KG1 (cell line): ENCODE measurements at regions not wholly inside any gene's neighbourhood (a gene's known extent, or its start where the extent isn't known, plus 50 kb on each side); places are given as distances from the start of the nearest gene placed in this dataset.

Experiments
- DNase-seq: peaks from one replicate; lab custom pipeline; 2025; lab: John Stamatoyannopoulos, UW

DNA sequence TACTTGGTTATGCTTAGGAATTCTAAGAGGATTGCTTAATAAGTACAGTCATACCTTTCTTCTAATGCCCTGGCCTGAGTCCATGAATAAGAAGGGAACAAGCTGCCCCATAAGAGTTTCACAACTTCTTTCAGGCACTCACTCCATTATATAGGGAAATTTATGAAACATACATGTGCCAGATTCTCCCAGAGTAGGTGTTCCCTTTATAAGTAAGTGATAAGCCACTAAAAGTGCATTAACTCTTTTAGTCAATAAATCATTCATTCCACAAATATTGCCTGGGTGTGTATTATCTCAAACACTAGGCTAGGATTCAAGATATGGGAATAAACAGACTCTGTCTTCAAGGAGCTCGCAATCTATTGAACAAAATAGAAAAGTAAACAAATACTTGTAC is 84.5 kb upstream of the RBBP8 start:
- no peak for DNase-seq

DNA sequence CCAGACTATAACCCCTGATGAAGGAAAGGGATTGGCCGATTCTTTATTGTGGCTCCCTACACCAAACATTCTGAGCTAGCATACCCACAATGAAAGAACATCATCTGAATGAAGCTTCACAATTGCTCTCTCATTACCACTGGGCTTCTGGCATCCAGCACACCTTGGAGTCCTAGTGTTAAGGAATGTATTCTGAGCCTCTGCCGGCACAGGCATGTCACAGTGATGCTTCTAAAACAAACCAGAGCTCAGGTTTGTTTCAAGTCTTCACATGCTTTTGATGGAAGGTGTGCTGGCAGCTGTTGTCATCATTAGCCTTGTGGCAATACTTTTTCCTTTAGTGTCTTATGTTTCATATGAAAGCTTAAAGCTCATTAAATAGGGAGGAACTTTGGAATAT is 76.3 kb upstream of the RBBP8 start:
- no peak for DNase-seq

DNA sequence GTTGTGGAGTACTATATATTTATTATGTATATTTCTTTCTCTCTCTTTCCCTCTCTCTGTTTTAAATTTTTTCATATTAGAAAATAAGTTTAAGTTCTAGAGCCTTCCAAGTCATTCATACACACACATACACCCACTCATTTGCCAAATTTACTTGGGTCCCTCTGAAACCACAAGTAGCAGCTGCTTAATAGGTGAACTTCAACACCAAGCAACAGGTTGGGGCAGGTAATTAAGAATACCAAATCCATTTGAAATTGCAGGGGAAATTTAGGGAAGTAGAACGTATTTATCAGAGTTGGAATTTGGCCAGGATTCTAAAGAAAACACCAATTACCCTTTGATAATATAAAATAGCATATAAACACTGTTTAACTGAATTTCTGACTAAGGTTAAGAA is 75.0 kb upstream of the RBBP8 start:
- DNase-seq: no peak

DNA sequence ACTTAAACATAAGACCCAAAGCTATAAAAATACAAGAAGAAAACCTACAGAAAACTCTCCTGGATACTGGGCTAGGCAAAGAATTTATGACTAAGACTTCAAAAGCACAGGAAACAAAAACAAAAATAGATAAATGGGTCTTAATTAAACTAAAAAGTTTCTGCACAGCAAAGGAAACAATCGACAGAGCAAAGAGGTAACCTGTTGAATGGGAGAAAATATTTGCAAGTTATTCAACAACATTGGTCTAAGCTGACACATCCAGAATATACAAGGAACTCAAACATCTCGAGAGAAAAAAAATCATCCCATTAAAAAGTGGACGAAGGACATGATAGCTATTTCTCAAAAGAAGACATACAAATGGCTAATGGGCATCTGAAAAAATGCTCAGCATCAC is 72.3 kb upstream of the RBBP8 start:
- no peak for DNase-seq

DNA sequence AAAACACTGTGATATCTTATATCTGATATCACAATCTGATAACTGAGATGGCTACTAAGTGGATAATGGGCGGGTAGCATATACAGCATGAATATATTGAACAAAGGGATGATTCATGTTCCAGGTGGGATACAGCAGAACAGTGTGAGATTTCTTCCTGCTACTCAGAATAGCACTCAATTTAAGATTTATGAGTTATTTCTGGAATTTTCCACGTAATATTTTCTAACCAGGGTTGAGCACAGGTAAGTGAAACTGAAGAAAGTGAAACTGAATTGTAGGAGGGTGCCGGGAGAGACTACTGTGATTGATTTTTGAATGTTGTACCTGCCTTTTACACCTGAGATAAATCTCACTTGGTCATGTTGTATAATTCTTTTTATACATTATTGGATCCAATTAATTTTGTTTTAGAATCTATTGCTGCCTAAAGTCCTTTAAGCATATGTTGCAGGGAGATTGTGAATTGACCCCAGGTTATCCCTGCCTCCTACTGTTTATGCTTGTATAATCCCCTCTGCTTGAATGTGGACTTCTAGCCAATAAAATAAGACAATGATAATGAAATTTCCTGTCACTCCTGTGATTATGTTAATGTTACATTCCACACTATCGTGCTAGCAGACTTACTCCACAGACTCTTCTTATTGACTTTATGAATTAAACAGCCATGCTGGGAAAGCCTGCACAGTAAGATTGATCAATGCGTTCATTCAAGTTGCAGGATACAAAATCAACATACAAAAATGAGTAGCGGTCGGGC is 67.6 kb upstream of the RBBP8 start:
- DNase-seq: no peak

DNA sequence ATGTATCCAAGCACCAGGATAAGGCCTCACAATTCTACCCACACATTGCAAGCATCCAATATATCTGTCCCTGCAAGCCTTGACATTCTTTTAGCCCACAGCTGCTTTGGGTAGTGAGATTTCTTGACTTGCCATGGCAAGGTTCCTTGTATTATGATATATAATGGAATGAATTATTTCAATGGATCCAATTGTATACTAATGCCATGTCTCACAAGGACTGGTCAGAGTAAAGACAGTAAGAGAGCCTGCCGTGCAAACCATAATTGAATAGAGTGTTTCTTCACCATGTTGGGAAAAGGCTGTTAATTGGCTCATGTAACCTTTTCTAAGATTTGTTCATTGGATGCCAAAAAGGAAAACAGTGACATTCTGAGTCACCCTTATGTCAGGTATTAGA is 64.3 kb upstream of the RBBP8 start:
- DNase-seq: no peak

DNA sequence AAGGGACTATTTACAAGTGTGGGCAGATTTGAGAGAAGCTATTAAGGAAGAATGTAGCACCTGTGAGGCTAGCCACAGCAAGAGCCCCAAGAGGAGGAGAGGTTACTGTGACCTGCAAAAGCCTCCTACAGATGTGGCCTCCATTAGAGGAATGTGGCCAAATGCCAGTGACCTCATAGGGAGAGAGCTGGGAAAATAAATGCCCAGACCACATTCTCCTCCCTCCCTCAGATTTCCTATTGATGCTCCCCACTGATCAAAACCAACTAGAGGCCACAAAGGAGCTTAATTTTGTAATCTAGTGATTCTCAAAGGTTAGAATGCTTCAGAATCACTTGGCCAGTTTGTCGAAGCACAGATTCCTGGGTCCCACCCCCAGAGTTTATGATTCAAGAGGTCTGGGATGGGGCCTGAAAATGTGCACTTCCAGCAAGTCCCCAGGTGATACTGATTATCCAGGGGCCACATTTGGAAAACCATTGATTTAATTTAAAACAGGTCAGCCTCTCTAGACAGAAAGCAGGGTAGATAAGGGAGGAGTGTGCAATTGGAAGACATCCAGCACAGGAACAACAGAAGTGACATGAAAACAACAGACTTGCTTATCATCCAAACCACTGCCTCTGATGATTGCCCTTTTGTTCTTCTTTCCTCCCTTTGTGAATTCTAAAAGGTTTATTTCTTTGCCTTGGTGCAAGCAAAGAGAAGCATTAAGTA is 61.2 kb upstream of the RBBP8 start:
- DNase-seq: no peak

DNA sequence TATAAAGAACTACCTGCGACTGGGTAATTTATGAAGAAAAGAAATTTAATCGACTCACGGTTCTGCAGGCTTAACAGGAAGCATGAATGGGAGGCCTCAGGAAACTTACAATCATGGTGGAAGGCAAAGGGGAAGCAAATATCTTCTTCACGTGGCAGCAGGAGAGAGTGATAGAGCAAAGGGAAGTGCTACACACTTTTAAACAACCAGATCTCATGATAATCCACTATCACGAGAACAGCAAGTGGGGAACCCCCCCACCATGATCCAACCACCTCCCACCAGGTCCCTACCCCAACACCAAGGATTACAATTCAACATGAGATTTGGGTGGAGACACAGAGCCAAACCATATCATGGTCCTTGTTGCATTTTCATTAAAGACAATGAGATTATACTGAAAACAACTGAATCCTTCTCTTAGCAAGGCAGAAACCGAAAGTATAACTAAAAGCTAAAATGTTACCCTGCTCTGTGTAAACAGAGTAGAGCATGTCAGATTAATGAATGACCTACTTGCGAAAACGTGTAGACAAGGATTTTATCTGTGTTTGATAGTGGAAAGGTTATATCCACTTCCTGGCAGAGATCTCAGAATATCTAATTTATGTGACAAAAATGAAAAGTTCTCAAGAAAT is 60.1 kb upstream of the RBBP8 start:
- no peak for DNase-seq

DNA sequence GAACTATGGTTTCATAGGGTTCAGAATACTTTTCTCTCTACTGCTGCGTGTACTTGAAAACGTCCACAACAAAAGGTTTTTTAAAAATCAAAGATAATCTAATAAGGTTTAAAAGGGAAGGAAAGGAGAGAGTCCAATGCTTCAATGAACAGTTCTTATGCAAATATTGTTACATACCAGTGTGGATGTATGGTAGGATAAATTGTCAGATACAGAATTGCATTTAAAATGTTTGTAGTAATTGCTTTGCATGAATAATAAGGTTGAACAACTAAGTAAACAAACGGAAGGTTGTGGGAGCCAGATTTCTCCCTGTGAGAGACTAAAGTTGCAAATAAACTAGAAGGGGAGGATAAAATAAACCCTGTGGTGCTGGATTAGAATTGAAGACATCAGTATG is 53.8 kb upstream of the RBBP8 start:
- DNase-seq: no peak

DNA sequence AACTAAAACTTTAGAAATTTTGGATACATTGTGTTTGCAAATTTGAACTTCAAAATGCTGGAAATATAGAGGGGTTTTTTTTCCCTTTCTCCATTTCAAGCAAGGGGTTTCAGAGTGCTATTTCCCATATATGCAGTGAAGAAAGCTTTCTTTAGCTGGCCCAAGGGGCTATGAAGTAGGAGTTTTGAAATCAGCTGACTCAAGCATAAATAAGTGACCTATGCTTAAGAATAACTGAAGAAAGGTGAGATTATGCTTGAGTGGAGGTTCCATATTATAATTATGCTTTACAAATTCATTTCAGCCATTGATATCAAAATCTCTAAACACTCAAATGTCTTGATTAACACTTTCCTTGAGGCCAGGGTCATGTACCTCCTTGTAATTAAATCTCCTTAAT is 51.0 kb upstream of the RBBP8 start:
- DNase-seq: no peak

DNA sequence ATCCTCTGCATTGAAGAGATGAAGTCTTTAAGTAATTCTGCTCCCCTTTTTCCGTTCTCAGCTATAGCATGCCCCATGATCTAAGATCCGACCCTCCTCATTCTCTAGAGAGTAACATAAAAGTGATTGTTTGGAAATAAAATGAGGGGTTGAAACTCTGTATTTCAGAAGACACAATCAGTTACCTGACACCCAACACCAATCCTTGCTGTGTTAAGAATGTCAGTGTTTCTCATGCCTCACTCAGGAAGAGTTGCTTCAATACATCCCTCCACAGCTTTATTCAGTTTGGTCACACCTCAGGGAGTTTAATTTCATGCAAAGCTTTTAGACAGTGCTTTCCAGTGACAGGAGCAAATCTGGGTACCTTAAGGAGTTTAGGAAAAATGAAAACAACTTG is 49.9 kb upstream of the RBBP8 start:
- no peak for DNase-seq
